ENCODE measurements at regions not wholly inside any gene's neighbourhood (a gene's known extent, or its start where the extent isn't known, plus 50 kb on each side); places are given as distances from the start of the nearest gene placed in this dataset.
A peak's percentile ranks its signal among the peaks of the same experiment; 100 is the strongest.
"Not testable (repeated sequence)": the region's sequence is repeated elsewhere in the genome, so short reads cannot be mapped to it uniquely, and the experiment has no call there.

GRCh38 chr7:153072806-153073205, 313.3 kb downstream of the ACTR3B start:
- no peak overlapping the region for H4K91ac ChIP-seq (ENCODE audit: low read depth, low read length, poor library complexity)
- H4K8ac ChIP-seq (ENCODE audit: low read depth, low read length), result no peak overlapping the region
- no peak overlapping the region for H2AFZ ChIP-seq (ENCODE audit: low read length)
- H2BK12ac ChIP-seq (ENCODE audit: low read length), result no peak overlapping the region
- WGBS, 2 donors (ENCODE audit: extremely low coverage in 2 of 2, insufficient read length in 2 of 2, insufficient replicate concordance in 1 of 2), result no CpG with 5 or more reads among the region's 4 CpGs
- H3K14ac ChIP-seq (ENCODE audit: low read length), result no peak overlapping the region
- no peak overlapping the region for H2BK5ac ChIP-seq (ENCODE audit: low read length)
- no peak overlapping the region for H3K4ac ChIP-seq (ENCODE audit: low read length)
- H3K4me2 ChIP-seq (ENCODE audit: insufficient read depth, low read length, poor library complexity, severe bottlenecking), result no peak overlapping the region
- no peak for DNase-seq (ENCODE audit: low spot score)
- no peak overlapping the region for H3K4me3 ChIP-seq (ENCODE audit: low read length in 2 of 2)
- no peak overlapping the region for H3K9ac ChIP-seq (ENCODE audit: low read depth, low read length, poor library complexity)
- no peak overlapping the region for H3K18ac ChIP-seq (ENCODE audit: low read length)
- no peak overlapping the region for H2AK5ac ChIP-seq (ENCODE audit: low read depth, low read length)
- H2BK15ac ChIP-seq (ENCODE audit: low read length), result no peak overlapping the region
- no peak overlapping the region for H3K23ac ChIP-seq (ENCODE audit: low read depth, low read length, poor library complexity)
- H3K27ac ChIP-seq (replicated peaks; ENCODE audit: low read length), result no peak overlapping the region
- H3K79me1 ChIP-seq (ENCODE audit: low read depth, low read length), result no peaks in the 10 kb centered on the region
- H3K4me1 ChIP-seq (ENCODE audit: control insufficient read depth in 2 of 2, insufficient read depth in 1 of 2, low read depth in 1 of 2, low read length in 2 of 2), result no peaks in the 10 kb centered on the region
- peaks cover 0 to 2% of the 10 kb centered on the region in 2 donors for H3K9me3 ChIP-seq (replicated peaks in 1 of 2; ENCODE audit: control insufficient read depth in 2 of 2, insufficient read depth in 1 of 2, low read depth in 1 of 2, low read length in 2 of 2)
- H2BK120ac ChIP-seq (ENCODE audit: low read depth, low read length), result no peak overlapping the region
- no peaks in the 10 kb centered on the region for H3K36me3 ChIP-seq (replicated peaks in 1 of 2; ENCODE audit: control insufficient read depth in 2 of 2, insufficient read depth in 2 of 2, low read length in 2 of 2)
- H3K27me3 ChIP-seq (ENCODE audit: control insufficient read depth in 3 of 3, insufficient read depth in 3 of 3, low read depth in 1 of 3, low read length in 3 of 3), result peaks cover 0 to 10% (median 0%) of the 10 kb centered on the region in 3 experiments

GRCh38 chr7:153076289-153076688, 316.7 kb downstream of the ACTR3B start:
- H3K79me1 ChIP-seq (ENCODE audit: low read depth, low read length); H3K14ac ChIP-seq (ENCODE audit: low read length); H3K4me2 ChIP-seq (ENCODE audit: insufficient read depth, low read length, poor library complexity, severe bottlenecking); H3K27ac ChIP-seq (replicated peaks; ENCODE audit: low read length); H3K4ac ChIP-seq (ENCODE audit: low read length); H2AFZ ChIP-seq (ENCODE audit: low read length); H4K91ac ChIP-seq (ENCODE audit: low read depth, low read length, poor library complexity); H2BK5ac ChIP-seq (ENCODE audit: low read length); DNase-seq (ENCODE audit: low spot score); H3K9ac ChIP-seq (ENCODE audit: low read depth, low read length, poor library complexity); H3K18ac ChIP-seq (ENCODE audit: low read length); H3K4me3 ChIP-seq (ENCODE audit: low read length in 2 of 2); H2BK15ac ChIP-seq (ENCODE audit: low read length); H3K23ac ChIP-seq (ENCODE audit: low read depth, low read length, poor library complexity); H2AK5ac ChIP-seq (ENCODE audit: low read depth, low read length); H2BK120ac ChIP-seq (ENCODE audit: low read depth, low read length); H3K9me3 ChIP-seq (replicated peaks in 1 of 2; ENCODE audit: control insufficient read depth in 2 of 2, insufficient read depth in 1 of 2, low read depth in 1 of 2, low read length in 2 of 2); H3K4me1 ChIP-seq (ENCODE audit: control insufficient read depth in 2 of 2, insufficient read depth in 1 of 2, low read depth in 1 of 2, low read length in 2 of 2); H3K27me3 ChIP-seq (ENCODE audit: control insufficient read depth in 3 of 3, insufficient read depth in 3 of 3, low read depth in 1 of 3, low read length in 3 of 3); H3K36me3 ChIP-seq (replicated peaks in 1 of 2; ENCODE audit: control insufficient read depth in 2 of 2, insufficient read depth in 2 of 2, low read length in 2 of 2); H4K8ac ChIP-seq (ENCODE audit: low read depth, low read length); H2BK12ac ChIP-seq (ENCODE audit: low read length): not testable (repeated sequence)
- WGBS, 2 donors (ENCODE audit: extremely low coverage in 2 of 2, insufficient read length in 2 of 2, insufficient replicate concordance in 1 of 2), result no CpG with 5 or more reads among the region's 2 CpGs

GRCh38 chr7:153081496-153081895, 321.9 kb downstream of the ACTR3B start:
- Histone ChIP-seq H3K27me3 (ENCODE audit: control insufficient read depth in 3 of 3, insufficient read depth in 3 of 3, low read depth in 1 of 3, low read length in 3 of 3) (no peaks in the 10 kb centered on the region), H4K8ac (ENCODE audit: low read depth, low read length) (no peak overlapping the region), H2BK15ac (ENCODE audit: low read length) (no peak overlapping the region), H2BK12ac (ENCODE audit: low read length) (no peak overlapping the region), H3K4me2 (ENCODE audit: insufficient read depth, low read length, poor library complexity, severe bottlenecking) (no peak overlapping the region), H4K91ac (ENCODE audit: low read depth, low read length, poor library complexity) (no peak overlapping the region), H3K4ac (ENCODE audit: low read length) (no peak overlapping the region), H3K4me3 (ENCODE audit: low read length in 2 of 2) (no peak overlapping the region), H3K9ac (ENCODE audit: low read depth, low read length, poor library complexity) (no peak overlapping the region), H2AK5ac (ENCODE audit: low read depth, low read length) (no peak overlapping the region), H3K18ac (ENCODE audit: low read length) (no peak overlapping the region), H2BK120ac (ENCODE audit: low read depth, low read length) (no peak overlapping the region), H2AFZ (ENCODE audit: low read length) (no peak overlapping the region), H3K9me3 (replicated peaks in 1 of 2; ENCODE audit: control insufficient read depth in 2 of 2, insufficient read depth in 1 of 2, low read depth in 1 of 2, low read length in 2 of 2) (no peaks in the 10 kb centered on the region), H3K79me1 (ENCODE audit: low read depth, low read length) (no peaks in the 10 kb centered on the region), H2BK5ac (ENCODE audit: low read length) (no peak overlapping the region), H3K23ac (ENCODE audit: low read depth, low read length, poor library complexity) (no peak overlapping the region), H3K27ac (replicated peaks; ENCODE audit: low read length) (no peak overlapping the region), H3K36me3 (replicated peaks in 1 of 2; ENCODE audit: control insufficient read depth in 2 of 2, insufficient read depth in 2 of 2, low read length in 2 of 2) (no peaks in the 10 kb centered on the region), H3K14ac (ENCODE audit: low read length) (no peak overlapping the region), H3K4me1 (ENCODE audit: control insufficient read depth in 2 of 2, insufficient read depth in 1 of 2, low read depth in 1 of 2, low read length in 2 of 2) (no peaks in the 10 kb centered on the region)
- no CpG with 5 or more reads among the region's 8 CpGs for WGBS, 2 donors (ENCODE audit: extremely low coverage in 2 of 2, insufficient read length in 2 of 2, insufficient replicate concordance in 1 of 2)
- no peak for DNase-seq (ENCODE audit: low spot score)

- no CpG with 5 or more reads among the region's 6 CpGs for WGBS, 2 donors (ENCODE audit: extremely low coverage in 2 of 2, insufficient read length in 2 of 2, insufficient replicate concordance in 1 of 2)
- no peak overlapping the region for H3K4ac ChIP-seq (ENCODE audit: low read length)
- no peak overlapping the region for H4K8ac ChIP-seq (ENCODE audit: low read depth, low read length)
- no peak overlapping the region for H3K9ac ChIP-seq (ENCODE audit: low read depth, low read length, poor library complexity)
- no peaks in the 10 kb centered on the region for H3K9me3 ChIP-seq (replicated peaks in 1 of 2; ENCODE audit: control insufficient read depth in 2 of 2, insufficient read depth in 1 of 2, low read depth in 1 of 2, low read length in 2 of 2)
- no peaks in the 10 kb centered on the region for H3K79me1 ChIP-seq (ENCODE audit: low read depth, low read length)
- no peak overlapping the region for H3K14ac ChIP-seq (ENCODE audit: low read length)
- no peak overlapping the region for H3K27ac ChIP-seq (replicated peaks; ENCODE audit: low read length)
- no peak overlapping the region for H3K23ac ChIP-seq (ENCODE audit: low read depth, low read length, poor library complexity)
- no peak for DNase-seq (ENCODE audit: low spot score)
- H2BK5ac ChIP-seq (ENCODE audit: low read length), result no peak overlapping the region
- H2AK5ac ChIP-seq (ENCODE audit: low read depth, low read length), result peak overlapping the region; percentile 53
- H3K4me1 ChIP-seq (ENCODE audit: control insufficient read depth in 2 of 2, insufficient read depth in 1 of 2, low read depth in 1 of 2, low read length in 2 of 2), result no peaks in the 10 kb centered on the region
- no peak overlapping the region for H2BK120ac ChIP-seq (ENCODE audit: low read depth, low read length)
- H4K91ac ChIP-seq (ENCODE audit: low read depth, low read length, poor library complexity), result no peak overlapping the region
- no peak overlapping the region for H2AFZ ChIP-seq (ENCODE audit: low read length)
- H3K4me3 ChIP-seq (ENCODE audit: low read length in 2 of 2), result no peak overlapping the region
- no peaks in the 10 kb centered on the region for H3K27me3 ChIP-seq (ENCODE audit: control insufficient read depth in 3 of 3, insufficient read depth in 3 of 3, low read depth in 1 of 3, low read length in 3 of 3)
- H3K4me2 ChIP-seq (ENCODE audit: insufficient read depth, low read length, poor library complexity, severe bottlenecking), result no peak overlapping the region
- no peaks in the 10 kb centered on the region for H3K36me3 ChIP-seq (replicated peaks in 1 of 2; ENCODE audit: control insufficient read depth in 2 of 2, insufficient read depth in 2 of 2, low read length in 2 of 2)
- H2BK12ac ChIP-seq (ENCODE audit: low read length), result no peak overlapping the region
- peak overlapping the region; percentile 52 for H3K18ac ChIP-seq (ENCODE audit: low read length)
- no peak overlapping the region for H2BK15ac ChIP-seq (ENCODE audit: low read length)
These were observed 324.7 kb downstream of the ACTR3B start for GRCh38 chr7:153084278-153084677.

All from neuronal stem cell (in vitro differentiated cells).